Transverse colon (tissue), 4 donors: ENCODE measurements at regions not wholly inside any gene's neighbourhood (a gene's known extent, or its start where the extent isn't known, plus 50 kb on each side); places are given as distances from the start of the nearest gene placed in this dataset.

Experiments
- CTCF ChIP-seq, 5 experiments: fragments of 200-600 bp in 3 of 5; fragments of 450-650 bp in 2 of 5; sonication (generic) in 3 of 5; IDR thresholded peaks; 1 replicate in 2 of 5; 2 replicates in 3 of 5; pipeline ENCODE4 v1.5.1; 2016 to 2017; ENCODE audit warnings: antibody characterized with exemption in 5 of 5, inconsistent platforms in 3 of 5, mild to moderate bottlenecking in 2 of 5, moderate library complexity in 1 of 5
- POLR2AphosphoS5 ChIP-seq, 3 donors: sonication (generic); formaldehyde crosslinking; IDR thresholded peaks; one replicate each; pipeline ENCODE4 v1.6.1; 2016; ENCODE audit warnings: antibody characterized with exemption in 3 of 3

DNA sequence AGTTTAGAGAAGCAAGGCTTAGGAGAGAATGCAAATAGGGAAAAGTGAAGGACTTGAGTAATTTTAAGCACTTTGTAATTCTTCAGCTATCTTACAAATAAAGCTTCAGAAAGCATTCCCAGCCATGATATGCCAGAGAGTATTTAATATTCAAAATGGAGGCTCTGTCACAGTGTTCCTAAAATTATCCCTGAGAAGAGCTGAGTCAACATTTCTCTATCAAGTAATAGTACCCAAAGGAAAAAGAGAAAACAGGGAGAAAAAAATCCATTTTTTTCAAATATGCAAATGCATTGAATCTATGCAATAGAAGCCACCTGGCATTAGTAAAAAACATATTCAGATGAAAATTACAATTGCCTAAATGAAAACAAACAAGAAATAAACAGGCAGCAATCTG lies 392.6 kb upstream of the FAM174A start:
- TF ChIP-seq POLR2AphosphoS5 (IDR thresholded peaks at IDR 0.05), result no peak
- no peak for TF ChIP-seq CTCF (IDR thresholded peaks at IDR 0.05)
